Spleen (tissue), 7 donors: ENCODE measurements at regions not wholly inside any gene's neighbourhood (a gene's known extent, or its start where the extent isn't known, plus 50 kb on each side); places are given as distances from the start of the nearest gene placed in this dataset.

Experiments
- POLR2A ChIP-seq, 3 donors: fragments of 450-650 bp; IDR thresholded peaks; one replicate each; pipeline ENCODE4 v1.5.1; 2017; ENCODE audit warnings: antibody characterized with exemption in 3 of 3, mild to moderate bottlenecking in 1 of 3
- TF ChIP-seq, protein P1 (sequence below), 11 experiments: fragments of 200-600 bp in 7 of 11; fragments of 450-650 bp in 4 of 11; sonication (generic) in 4 of 11; IDR thresholded peaks in 8 of 11; conservative IDR thresholded peaks in 3 of 11; 1 replicate in 7 of 11; 2 replicates in 4 of 11; pipeline versions ENCODE4 v1.4.0 to v1.8.0; 2016 to 2021; ENCODE audit warnings: antibody characterized with exemption in 11 of 11, inconsistent platforms in 4 of 11, mild to moderate bottlenecking in 1 of 11
- donor health status: DM: no; HTN: no; CAD: no; lungs with moderate emphysema.
- donor health status: DM: no; HTN: no; CAD: no.
- donor health status: DM: no; HTN: no; CAD: no.

DNA sequence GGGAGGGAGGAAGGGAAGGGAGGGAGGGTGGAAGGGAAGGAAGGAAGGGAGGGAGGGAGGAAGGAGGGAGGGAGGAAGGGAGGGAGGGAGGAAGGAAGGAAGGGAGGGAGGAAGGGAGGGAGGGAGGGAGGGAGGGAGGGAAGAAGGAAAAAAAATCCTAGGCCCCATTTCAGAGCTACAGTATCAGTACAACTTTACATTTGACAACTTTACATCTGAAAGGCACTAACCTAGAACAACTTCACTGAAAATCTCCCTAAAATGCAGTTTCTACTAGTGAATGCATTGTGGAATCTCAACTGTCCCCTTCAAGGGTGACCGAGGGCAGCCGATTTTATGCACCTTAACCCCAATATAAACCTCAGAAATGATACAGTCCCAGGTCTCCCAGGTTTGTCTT lies 259.8 kb upstream of the GALNT17 start:
- TF ChIP-seq, protein P1, sequence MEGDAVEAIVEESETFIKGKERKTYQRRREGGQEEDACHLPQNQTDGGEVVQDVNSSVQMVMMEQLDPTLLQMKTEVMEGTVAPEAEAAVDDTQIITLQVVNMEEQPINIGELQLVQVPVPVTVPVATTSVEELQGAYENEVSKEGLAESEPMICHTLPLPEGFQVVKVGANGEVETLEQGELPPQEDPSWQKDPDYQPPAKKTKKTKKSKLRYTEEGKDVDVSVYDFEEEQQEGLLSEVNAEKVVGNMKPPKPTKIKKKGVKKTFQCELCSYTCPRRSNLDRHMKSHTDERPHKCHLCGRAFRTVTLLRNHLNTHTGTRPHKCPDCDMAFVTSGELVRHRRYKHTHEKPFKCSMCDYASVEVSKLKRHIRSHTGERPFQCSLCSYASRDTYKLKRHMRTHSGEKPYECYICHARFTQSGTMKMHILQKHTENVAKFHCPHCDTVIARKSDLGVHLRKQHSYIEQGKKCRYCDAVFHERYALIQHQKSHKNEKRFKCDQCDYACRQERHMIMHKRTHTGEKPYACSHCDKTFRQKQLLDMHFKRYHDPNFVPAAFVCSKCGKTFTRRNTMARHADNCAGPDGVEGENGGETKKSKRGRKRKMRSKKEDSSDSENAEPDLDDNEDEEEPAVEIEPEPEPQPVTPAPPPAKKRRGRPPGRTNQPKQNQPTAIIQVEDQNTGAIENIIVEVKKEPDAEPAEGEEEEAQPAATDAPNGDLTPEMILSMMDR (IDR thresholded peaks at IDR 0.05 in 8 of 11, conservative IDR thresholded peaks at IDR 0.05 in 3 of 11), result no peak
- TF ChIP-seq POLR2A (IDR thresholded peaks at IDR 0.05), result no peak
